ENCODE measurements at regions not wholly inside any gene's neighbourhood (a gene's known extent, or its start where the extent isn't known, plus 50 kb on each side); places are given as distances from the start of the nearest gene placed in this dataset.

GRCh38 chr6:93136111-93136510 lies 283.2 kb downstream of the EPHA7 start:
- TF ChIP-seq CTCF (IDR thresholded peaks at IDR 0.05; ENCODE audit: insufficient read depth, low read length) (no peak), GABPA (IDR thresholded peaks at IDR 0.05; ENCODE audit: low read depth) (no peak), POLR2AphosphoS5 (IDR thresholded peaks at IDR 0.05; ENCODE audit: low read depth) (no peak), REST (IDR thresholded peaks at IDR 0.05; ENCODE audit: insufficient replicate concordance, low read depth) (no peak), SPI1 (IDR thresholded peaks at IDR 0.05; ENCODE audit: borderline replicate concordance, low read depth) (no peak)
